PFSK-1 (cell line): ENCODE measurements at regions not wholly inside any gene's neighbourhood (a gene's known extent, or its start where the extent isn't known, plus 50 kb on each side); places are given as distances from the start of the nearest gene placed in this dataset.

Source experiments
- FOXP2 ChIP-seq: optimal IDR thresholded peaks from 2 replicates; pipeline ENCODE3; 2011; ENCODE audit warnings: borderline replicate concordance, control low read depth, inconsistent platforms; ENCODE audit not compliant: insufficient read depth; ENCODE audit errors: extremely low read length, extremely low read depth
- POLR2AphosphoS5 ChIP-seq: IDR thresholded peaks from 2 replicates; pipeline ENCODE4 v1.6.1; 2012; ENCODE audit warnings: low read depth, mild to moderate bottlenecking, control low read depth, low read length, moderate library complexity
- REST ChIP-seq, 2 experiments: IDR thresholded peaks; 2 replicates each; pipeline versions ENCODE4 v1.6.1 to v1.8.0; 2011 to 2012; ENCODE audit warnings: low read depth in 2 of 2, low read length in 2 of 2, control low read depth in 1 of 2, inconsistent platforms in 1 of 2, mild to moderate bottlenecking in 1 of 2, moderate library complexity in 1 of 2; ENCODE audit not compliant: insufficient read depth in 1 of 2
- SIN3A ChIP-seq: IDR thresholded peaks from 2 replicates; pipeline ENCODE4 v1.6.1; 2012; ENCODE audit warnings: mild to moderate bottlenecking, low read length, moderate library complexity, borderline replicate concordance; ENCODE audit not compliant: insufficient read depth
- TAF1 ChIP-seq: IDR thresholded peaks from 2 replicates; pipeline ENCODE4 v1.6.1; 2012; ENCODE audit warnings: low read length, control low read depth, borderline replicate concordance; ENCODE audit not compliant: insufficient read depth

- TF ChIP-seq TAF1 (no peak), REST (IDR thresholded peaks at IDR 0.05; ENCODE audit: insufficient read depth in 1 of 2, low read depth in 2 of 2, low read length in 2 of 2) (no peak), SIN3A (no peak), POLR2AphosphoS5 (no peak), FOXP2 (no peak)
These were observed 125.0 kb upstream of the CCND2 start for GRCh38 chr12:4148418-4149056.

- TF ChIP-seq POLR2AphosphoS5 (no peak), REST (IDR thresholded peaks at IDR 0.05; ENCODE audit: insufficient read depth in 1 of 2, low read depth in 2 of 2, low read length in 2 of 2) (no peak), FOXP2 (no peak), TAF1 (no peak), SIN3A (no peak)
These were observed 126.5 kb upstream of the CCND2 start for GRCh38 chr12:4147031-4147481.

GRCh38 chr12:4145990-4146859 lies 127.3 kb upstream of the CCND2 start:
- TF ChIP-seq SIN3A: no peak
- no peak for TF ChIP-seq POLR2AphosphoS5
- no peak for TF ChIP-seq REST (IDR thresholded peaks at IDR 0.05; ENCODE audit: insufficient read depth in 1 of 2, low read depth in 2 of 2, low read length in 2 of 2)
- no peak for TF ChIP-seq TAF1
- no peak for TF ChIP-seq FOXP2

- TF ChIP-seq TAF1 (no peak), REST (IDR thresholded peaks at IDR 0.05; ENCODE audit: insufficient read depth in 1 of 2, low read depth in 2 of 2, low read length in 2 of 2) (no peak), POLR2AphosphoS5 (no peak), FOXP2 (no peak), SIN3A (no peak)
These were observed 128.9 kb upstream of the CCND2 start for GRCh38 chr12:4144676-4145075.

- TF ChIP-seq REST (IDR thresholded peaks at IDR 0.05; ENCODE audit: insufficient read depth in 1 of 2, low read depth in 2 of 2, low read length in 2 of 2) (no peak), FOXP2 (no peak), SIN3A (no peak), TAF1 (no peak), POLR2AphosphoS5 (no peak)
These were observed 129.7 kb upstream of the CCND2 start for GRCh38 chr12:4143896-4144295.
